Activated T-helper 2 cell treated with anti-CD3 and anti-CD28 coated beads, Interferon-gamma antibody, Interleukin-2, Interleukin-4, amounts not matched to agents 10 μg/mL and 5 μg/mL and 100 μg/mL, durations not matched to agents 14 hours and 24 hours and 36 hours (primary cell): ENCODE measurements at regions not wholly inside any gene's neighbourhood (a gene's known extent, or its start where the extent isn't known, plus 50 kb on each side); places are given as distances from the start of the nearest gene placed in this dataset.

ENCODE experiments used
- DNase-seq: peaks from one replicate; pipeline ENCODE4 v3.0.0; 2021; ENCODE audit warnings: low spot score
- H3K27ac Mint-ChIP-seq: one replicate; pipeline ENCODE4 v1.8.0; 2021; ENCODE audit warnings: mixed read lengths
- H3K27me3 Mint-ChIP-seq: one replicate; pipeline ENCODE4 v1.8.0; 2021; ENCODE audit warnings: low read depth, mixed read lengths
- H3K36me3 Mint-ChIP-seq: one replicate; pipeline ENCODE4 v1.8.0; 2021; ENCODE audit warnings: low read depth, mixed read lengths
- H3K4me1 Mint-ChIP-seq: one replicate; pipeline ENCODE4 v1.8.0; 2021; ENCODE audit warnings: low read depth, mixed read lengths
- H3K4me3 Mint-ChIP-seq: one replicate; pipeline ENCODE4 v1.8.0; 2021; ENCODE audit warnings: low read depth, mild to moderate bottlenecking, moderate library complexity, mixed read lengths
- H3K9me3 Mint-ChIP-seq: one replicate; pipeline ENCODE4 v1.8.0; 2021; ENCODE audit warnings: mixed read lengths
- intact Hi-C: fragments of 100-400 bp; cut with micrococcal nuclease; formaldehyde crosslinking; loops from one replicate; pipeline ENCODE4 v1.15.1; 2023

DNA sequence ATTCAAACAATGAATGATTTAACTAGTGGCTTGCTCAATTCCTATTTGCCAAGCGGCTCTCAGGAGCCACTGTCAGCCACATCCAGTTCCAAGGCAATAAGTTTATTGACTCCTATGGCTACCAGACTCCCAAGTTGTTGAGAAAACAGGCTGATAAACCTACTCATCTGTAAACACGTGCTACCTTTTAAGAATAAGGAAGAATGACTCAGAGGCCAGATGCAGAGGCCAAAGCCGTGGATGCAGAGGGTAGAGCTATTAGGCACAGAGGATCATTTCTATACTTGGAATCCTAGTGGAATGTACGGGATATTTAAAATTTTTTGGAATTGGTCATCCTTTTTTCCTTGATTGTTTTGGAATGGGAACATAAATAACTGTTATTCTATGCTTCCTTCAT, 1921.1 kb downstream of the OLFM4 start:
- Mint-ChIP-seq H3K27me3 (no peaks in the 10 kb centered on the region), H3K9me3 (peaks cover 23% of the 10 kb centered on the region), H3K27ac (no peak overlapping the region), H3K36me3 (no peaks in the 10 kb centered on the region), H3K4me1 (no peaks in the 10 kb centered on the region), H3K4me3 (no peak overlapping the region)
- DNase-seq, result no peak
- intact Hi-C loops, result no loop called here

DNA sequence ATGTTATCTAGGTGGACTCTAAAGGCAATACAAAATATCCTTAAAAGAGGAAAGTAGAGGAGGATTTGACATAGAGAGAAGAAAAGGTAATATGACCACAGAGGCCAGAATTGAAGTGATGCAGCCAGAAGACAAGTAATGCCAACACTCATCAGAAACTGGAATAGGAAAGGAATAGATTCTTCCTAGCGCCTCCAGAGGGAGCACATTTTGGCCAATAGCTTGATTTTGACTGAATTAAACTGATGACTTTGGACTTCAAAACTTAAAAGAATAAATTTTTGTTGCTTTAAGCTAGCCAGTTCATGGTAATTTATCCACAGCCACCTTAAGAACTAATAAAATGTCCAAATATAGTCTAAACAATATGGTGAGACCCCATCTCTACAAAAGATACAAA, 1921.9 kb downstream of the OLFM4 start:
- no peak for DNase-seq
- intact Hi-C loops, result no loop called here
- Mint-ChIP-seq H3K27ac (no peak overlapping the region), H3K9me3 (peaks cover 21% of the 10 kb centered on the region), H3K4me3 (no peak overlapping the region), H3K4me1 (no peaks in the 10 kb centered on the region), H3K36me3 (no peaks in the 10 kb centered on the region), H3K27me3 (no peaks in the 10 kb centered on the region)

DNA sequence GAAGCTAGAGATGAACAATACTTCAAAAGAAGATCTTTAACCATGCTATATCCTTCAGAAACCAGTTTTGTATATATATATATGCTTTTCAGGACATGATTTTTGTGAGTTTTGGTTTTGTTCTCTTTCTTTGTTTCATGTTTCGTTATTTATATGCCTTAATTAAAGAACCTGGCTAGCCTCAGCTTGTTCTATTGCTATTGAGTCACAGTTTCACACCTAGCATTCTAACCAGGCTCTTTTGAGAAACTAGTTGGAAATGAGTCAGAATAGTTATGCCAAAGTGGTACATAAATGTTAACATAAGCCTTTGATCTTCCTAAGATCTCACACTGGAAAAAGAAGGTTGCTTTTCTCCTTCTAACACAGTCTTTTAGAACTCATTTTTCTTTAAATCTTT, 1925.2 kb downstream of the OLFM4 start:
- Mint-ChIP-seq H3K27ac (no peak overlapping the region), H3K9me3 (peaks cover 20% of the 10 kb centered on the region), H3K4me3 (no peak overlapping the region), H3K27me3 (no peaks in the 10 kb centered on the region), H3K4me1 (no peaks in the 10 kb centered on the region), H3K36me3 (no peaks in the 10 kb centered on the region)
- intact Hi-C loops, result no loop called here
- DNase-seq, result no peak

DNA sequence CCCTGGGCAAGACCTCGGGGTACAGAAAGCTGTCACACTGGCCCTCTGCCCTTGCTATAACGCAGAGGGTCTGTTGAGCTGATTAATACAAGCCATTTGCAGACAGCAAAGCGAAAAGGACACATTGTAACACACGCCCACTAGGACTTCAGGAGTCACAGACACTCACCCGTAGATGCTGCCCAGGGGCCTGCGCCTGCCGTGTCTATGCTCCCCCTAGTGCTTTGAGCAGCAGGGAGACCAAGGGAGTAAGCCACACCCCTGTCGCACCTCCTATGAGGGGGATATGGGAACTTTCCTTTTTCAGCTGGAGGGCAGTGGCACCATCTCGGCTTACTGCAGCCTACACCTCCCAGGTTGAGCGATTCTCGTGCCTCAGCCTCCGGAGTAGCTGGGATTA, 1930.2 kb downstream of the OLFM4 start:
- intact Hi-C loops, result no loop called here
- Mint-ChIP-seq H3K9me3 (peaks cover 32% of the 10 kb centered on the region), H3K4me3 (no peak overlapping the region), H3K36me3 (no peaks in the 10 kb centered on the region), H3K27me3 (no peaks in the 10 kb centered on the region), H3K4me1 (no peaks in the 10 kb centered on the region), H3K27ac (no peak overlapping the region)
- no peak for DNase-seq

DNA sequence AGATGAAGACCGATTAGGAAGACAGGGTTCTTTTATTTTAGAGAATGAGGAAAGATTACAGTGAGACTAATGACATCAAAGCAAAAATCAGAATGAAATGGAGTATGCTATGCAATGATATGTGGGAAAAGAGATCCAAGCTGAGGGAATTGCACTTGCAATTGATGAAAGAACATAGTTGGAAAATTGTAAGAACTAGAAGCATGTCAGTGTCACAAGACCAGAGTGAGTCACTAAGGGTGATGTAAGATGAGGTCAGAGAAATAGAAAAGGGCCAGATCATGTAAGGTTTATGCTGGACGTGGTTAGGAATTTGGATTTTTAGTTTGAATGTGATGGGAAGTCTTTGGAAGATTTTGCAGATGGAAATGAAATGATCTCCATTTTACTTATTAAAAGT, 1937.3 kb downstream of the OLFM4 start:
- intact Hi-C loops, result no loop called here
- no peak for DNase-seq
- H3K4me1 Mint-ChIP-seq, result no peaks in the 10 kb centered on the region
- H3K4me3 Mint-ChIP-seq, result no peak overlapping the region
- peaks cover 34% of the 10 kb centered on the region for H3K9me3 Mint-ChIP-seq
- no peak overlapping the region for H3K27ac Mint-ChIP-seq
- no peaks in the 10 kb centered on the region for H3K27me3 Mint-ChIP-seq
- no peaks in the 10 kb centered on the region for H3K36me3 Mint-ChIP-seq

DNA sequence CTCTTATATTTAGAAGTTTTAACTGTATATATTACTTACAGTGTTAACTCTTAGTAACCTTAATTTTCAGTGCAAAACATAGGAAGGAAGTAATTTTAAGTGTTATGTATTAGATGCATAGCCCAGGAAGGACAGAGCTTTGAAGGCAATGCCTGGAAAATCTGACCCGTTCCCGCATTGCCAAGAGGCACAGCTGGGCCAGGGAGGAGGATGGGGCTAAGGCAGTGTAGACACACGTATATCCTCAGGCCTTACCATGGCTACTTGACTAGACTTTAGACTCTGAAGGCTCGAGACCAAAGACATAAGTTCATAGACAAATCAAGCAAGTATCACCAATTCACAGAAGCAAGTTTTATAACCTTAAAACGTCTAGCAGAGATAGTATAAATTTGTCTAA, 1944.2 kb downstream of the OLFM4 start:
- Mint-ChIP-seq H3K4me3 (no peak overlapping the region), H3K27ac (no peak overlapping the region), H3K9me3 (peaks cover 35% of the 10 kb centered on the region), H3K27me3 (no peaks in the 10 kb centered on the region), H3K4me1 (no peaks in the 10 kb centered on the region), H3K36me3 (no peaks in the 10 kb centered on the region)
- no peak for DNase-seq
- intact Hi-C loops, result no loop called here

DNA sequence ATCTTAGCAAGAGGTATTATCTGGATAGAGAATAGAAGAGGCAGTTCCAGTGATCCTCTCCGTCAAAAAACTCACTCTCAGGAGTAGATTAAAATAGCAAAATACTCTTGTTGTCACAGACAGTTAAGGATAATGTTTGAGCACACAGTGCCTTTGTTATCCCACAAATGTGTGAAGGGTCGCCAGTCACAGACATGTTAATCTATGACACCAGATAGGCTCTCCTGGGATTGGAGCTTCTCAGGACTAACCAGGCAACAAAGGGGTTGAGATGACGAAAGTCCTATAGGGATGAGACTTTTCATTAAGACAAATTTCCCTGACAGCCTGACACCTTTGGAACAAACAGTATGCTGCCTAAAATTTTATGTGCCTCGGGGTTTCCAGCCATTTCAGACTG, 1947.1 kb downstream of the OLFM4 start:
- Mint-ChIP-seq H3K27ac (no peak overlapping the region), H3K9me3 (peaks cover 18% of the 10 kb centered on the region), H3K4me3 (no peak overlapping the region), H3K36me3 (no peaks in the 10 kb centered on the region), H3K27me3 (no peaks in the 10 kb centered on the region), H3K4me1 (no peaks in the 10 kb centered on the region)
- intact Hi-C loops, result no loop called here
- no peak for DNase-seq

DNA sequence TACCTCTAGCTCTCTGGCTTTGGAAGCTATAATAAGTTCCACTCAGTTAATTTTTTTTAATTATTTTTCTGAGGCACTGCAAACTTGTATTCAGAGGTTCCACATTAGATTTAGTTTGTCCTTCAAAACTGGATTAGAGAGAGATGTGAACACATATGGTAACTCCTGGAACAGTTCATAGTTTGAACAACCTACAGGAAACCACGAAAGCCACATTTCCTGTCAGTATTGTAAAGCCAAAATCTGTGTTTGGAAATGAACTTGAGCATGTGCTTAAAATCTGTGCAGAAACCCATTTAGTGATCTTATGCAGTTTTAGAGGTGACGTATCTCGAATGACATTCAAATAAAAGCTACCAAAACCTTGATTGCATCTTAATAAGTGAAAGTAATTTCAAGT, 1952.0 kb downstream of the OLFM4 start:
- no peak overlapping the region for H3K27ac Mint-ChIP-seq
- H3K4me1 Mint-ChIP-seq, result no peaks in the 10 kb centered on the region
- no peaks in the 10 kb centered on the region for H3K27me3 Mint-ChIP-seq
- peaks cover 22% of the 10 kb centered on the region for H3K9me3 Mint-ChIP-seq
- intact Hi-C loops, result no loop called here
- H3K36me3 Mint-ChIP-seq, result no peaks in the 10 kb centered on the region
- H3K4me3 Mint-ChIP-seq, result no peak overlapping the region
- no peak for DNase-seq

DNA sequence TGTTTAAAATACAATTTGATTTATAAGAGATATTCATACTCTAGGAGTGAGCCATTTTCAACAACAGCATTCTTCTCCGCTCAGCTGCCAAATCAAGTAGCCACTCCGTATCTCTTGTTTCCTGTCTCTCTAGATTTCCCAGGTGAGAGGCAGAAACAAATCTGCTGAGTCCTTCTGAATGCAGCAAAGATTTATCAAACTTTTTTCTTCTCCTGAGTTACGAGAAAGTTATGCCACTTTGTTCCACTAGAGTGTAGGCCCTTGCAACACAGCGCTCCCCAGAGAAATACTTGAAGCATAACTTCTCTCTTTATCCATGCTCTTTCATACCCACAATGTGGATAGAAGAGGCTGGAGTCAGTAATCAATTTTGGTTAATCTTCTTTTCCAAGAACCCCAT, 1960.8 kb downstream of the OLFM4 start:
- H3K27me3 Mint-ChIP-seq, result no peaks in the 10 kb centered on the region
- intact Hi-C loops, result no loop called here
- no peaks in the 10 kb centered on the region for H3K36me3 Mint-ChIP-seq
- no peak for DNase-seq
- H3K4me1 Mint-ChIP-seq, result no peaks in the 10 kb centered on the region
- H3K4me3 Mint-ChIP-seq, result no peak overlapping the region
- peaks cover 39% of the 10 kb centered on the region for H3K9me3 Mint-ChIP-seq
- H3K27ac Mint-ChIP-seq, result no peak overlapping the region

DNA sequence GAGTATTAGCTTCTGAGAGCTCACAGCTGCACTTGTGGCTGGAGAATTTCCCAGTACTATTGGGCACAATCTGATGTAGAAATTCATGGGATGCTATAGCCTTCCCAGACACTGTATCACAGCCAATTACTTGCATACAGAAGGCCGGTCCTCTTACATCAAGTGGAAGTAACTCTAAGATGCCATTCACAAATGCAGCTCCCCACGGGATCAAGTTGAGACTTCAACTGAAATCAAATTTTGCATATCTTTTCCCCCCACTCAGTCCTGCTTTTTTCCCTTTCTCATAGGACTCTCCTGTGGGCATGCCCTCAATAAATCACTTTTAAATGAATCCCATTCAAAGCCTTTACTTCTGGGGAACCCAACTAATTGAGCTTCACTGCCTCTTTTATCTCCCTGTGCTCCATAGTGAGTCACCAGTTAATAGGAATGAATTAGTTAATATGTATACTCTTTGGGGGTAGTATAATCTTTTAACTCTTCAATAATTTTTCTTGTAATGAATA, 1970.8 kb downstream of the OLFM4 start:
- intact Hi-C loops, result no loop called here
- Mint-ChIP-seq H3K4me1 (no peaks in the 10 kb centered on the region), H3K4me3 (no peak overlapping the region), H3K9me3 (peaks cover 51% of the 10 kb centered on the region), H3K27ac (no peak overlapping the region), H3K27me3 (no peaks in the 10 kb centered on the region), H3K36me3 (no peaks in the 10 kb centered on the region)
- DNase-seq, result no peak

DNA sequence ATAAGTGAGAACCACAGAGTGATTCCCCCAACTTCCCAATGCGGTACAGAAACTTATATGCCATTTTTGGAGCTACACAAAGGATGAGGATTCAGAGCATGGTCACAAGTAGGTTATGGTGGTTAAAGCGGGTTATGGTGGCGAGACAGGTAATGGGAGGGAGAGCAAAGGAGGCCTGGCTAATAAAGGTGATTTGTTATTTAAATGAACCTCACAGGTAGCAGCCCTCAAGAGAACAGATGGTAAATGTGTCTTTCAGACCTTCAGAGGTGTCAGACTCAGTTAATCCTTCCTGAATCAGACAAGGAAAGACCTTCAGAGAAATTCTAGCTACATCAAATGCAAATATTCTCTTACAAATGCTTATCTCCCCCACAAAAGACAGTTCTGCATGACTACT, 1971.4 kb downstream of the OLFM4 start:
- H3K4me3 Mint-ChIP-seq, result no peak overlapping the region
- peaks cover 52% of the 10 kb centered on the region for H3K9me3 Mint-ChIP-seq

DNA sequence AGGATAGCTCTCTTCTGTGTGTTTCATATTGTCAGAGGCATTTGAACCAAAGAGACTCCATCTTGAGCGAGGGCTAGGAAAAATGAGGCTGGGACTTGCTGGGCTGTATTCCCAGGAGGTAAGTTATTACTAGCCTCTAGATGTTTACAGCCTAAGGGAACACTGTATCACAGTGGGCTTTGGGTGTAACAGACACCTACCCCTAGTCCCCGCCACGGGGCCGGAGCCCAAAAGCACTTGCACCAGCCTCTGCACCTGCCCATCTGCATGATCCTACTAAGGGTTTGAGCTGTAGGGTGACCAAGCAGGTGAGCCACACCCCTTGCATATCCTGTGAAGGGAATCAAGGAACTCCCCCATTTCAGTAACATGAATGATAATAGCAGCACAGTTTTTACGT, 1972.2 kb downstream of the OLFM4 start:
- intact Hi-C loops, result no loop called here
- no peak for DNase-seq
- Mint-ChIP-seq H3K4me3 (no peak overlapping the region), H3K27ac (no peak overlapping the region), H3K27me3 (no peaks in the 10 kb centered on the region), H3K4me1 (no peaks in the 10 kb centered on the region), H3K36me3 (no peaks in the 10 kb centered on the region), H3K9me3 (peaks cover 51% of the 10 kb centered on the region)

More for the DNA sequence above, 1971.4 kb downstream of the OLFM4 start:
- Mint-ChIP-seq H3K27ac (no peak overlapping the region), H3K36me3 (no peaks in the 10 kb centered on the region), H3K4me1 (no peaks in the 10 kb centered on the region), H3K27me3 (no peaks in the 10 kb centered on the region)
- no peak for DNase-seq
- intact Hi-C loops, result no loop called here

DNA sequence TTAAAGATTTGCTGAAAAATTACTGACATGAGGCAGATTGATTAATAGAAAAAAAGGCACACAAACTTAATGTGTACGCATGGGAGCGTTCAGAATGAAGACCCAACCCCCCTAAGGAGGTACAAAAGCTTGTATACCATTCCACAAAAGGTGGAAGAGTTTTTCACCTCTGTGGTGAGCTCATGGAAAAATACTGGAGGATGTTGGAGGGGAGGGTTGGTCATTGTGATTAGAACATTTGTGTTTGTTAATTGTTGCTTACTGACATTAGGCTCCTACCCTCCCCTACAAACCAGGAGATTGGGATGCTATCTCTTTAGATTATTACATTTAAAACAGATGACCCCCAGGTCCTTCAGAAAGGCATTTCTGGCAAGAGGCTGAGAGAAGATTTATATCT, 1973.3 kb downstream of the OLFM4 start:
- H3K4me3 Mint-ChIP-seq, result no peak overlapping the region
- H3K9me3 Mint-ChIP-seq, result peaks cover 56% of the 10 kb centered on the region
- H3K4me1 Mint-ChIP-seq, result no peaks in the 10 kb centered on the region
- H3K36me3 Mint-ChIP-seq, result no peaks in the 10 kb centered on the region
- DNase-seq, result no peak
- no peaks in the 10 kb centered on the region for H3K27me3 Mint-ChIP-seq
- intact Hi-C loops, result no loop called here
- H3K27ac Mint-ChIP-seq, result no peak overlapping the region

DNA sequence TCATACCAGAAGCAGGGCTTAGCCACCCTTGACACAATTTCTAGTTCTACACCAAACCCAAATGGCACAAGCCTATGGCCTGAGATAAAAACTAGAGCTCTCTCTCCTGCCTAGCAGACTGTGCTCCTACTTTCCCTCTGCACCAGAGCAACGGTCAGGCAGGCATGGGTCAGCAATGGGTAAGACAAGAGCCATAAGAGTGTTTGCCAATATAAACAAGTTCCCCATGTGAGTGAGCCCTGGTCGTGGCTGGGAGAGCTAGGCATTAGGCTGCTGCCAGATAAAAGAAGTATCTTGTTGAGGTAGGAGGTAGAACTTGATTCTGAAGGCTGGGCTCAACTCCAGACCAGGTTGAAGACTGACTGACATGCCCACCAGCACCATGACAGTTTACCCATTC, 1979.1 kb downstream of the OLFM4 start:
- H3K27me3 Mint-ChIP-seq, result no peaks in the 10 kb centered on the region
- no peaks in the 10 kb centered on the region for H3K36me3 Mint-ChIP-seq
- H3K27ac Mint-ChIP-seq, result no peak overlapping the region
- H3K4me1 Mint-ChIP-seq, result no peaks in the 10 kb centered on the region
- DNase-seq, result no peak
- intact Hi-C loops, result no loop called here
- no peak overlapping the region for H3K4me3 Mint-ChIP-seq
- H3K9me3 Mint-ChIP-seq, result peaks cover 50% of the 10 kb centered on the region
